Subcutaneous abdominal adipose tissue (tissue), 5 donors: ENCODE measurements at regions not wholly inside any gene's neighbourhood (a gene's known extent, or its start where the extent isn't known, plus 50 kb on each side); places are given as distances from the start of the nearest gene placed in this dataset.

Source experiments
- H3K27ac ChIP-seq: one replicate; pipeline ENCODE4 v1.7.0; 2013; ENCODE audit warnings: low read depth, mild to moderate bottlenecking, inconsistent platforms, low read length, moderate library complexity
- H3K27me3 ChIP-seq, 5 donors: one replicate each; pipeline ENCODE4 v1.7.0; 2013; ENCODE audit warnings: low read length in 5 of 5, inconsistent platforms in 1 of 5; ENCODE audit not compliant: control insufficient read depth in 5 of 5, insufficient read depth in 4 of 5
- H3K36me3 ChIP-seq, 5 donors: one replicate each; pipeline ENCODE4 v1.7.0; 2013; ENCODE audit warnings: low read length in 5 of 5; ENCODE audit not compliant: control insufficient read depth in 5 of 5, insufficient read depth in 5 of 5
- H3K4me1 ChIP-seq, 5 donors: one replicate each; pipeline ENCODE4 v1.7.0; 2013; ENCODE audit warnings: low read length in 5 of 5, mild to moderate bottlenecking in 3 of 5, moderate library complexity in 1 of 5; ENCODE audit not compliant: control insufficient read depth in 5 of 5, insufficient read depth in 5 of 5
- H3K4me3 ChIP-seq, 5 donors: one replicate each; pipeline ENCODE4 v1.7.0; 2013; ENCODE audit warnings: low read length in 5 of 5, low read depth in 1 of 5
- H3K9ac ChIP-seq, 5 donors: one replicate each; pipeline ENCODE4 v1.7.0; 2013; ENCODE audit warnings: low read length in 5 of 5, mild to moderate bottlenecking in 4 of 5, moderate library complexity in 3 of 5
- H3K9me3 ChIP-seq, 5 donors: one replicate each; pipeline ENCODE4 v1.7.0; 2013; ENCODE audit warnings: low read length in 5 of 5; ENCODE audit not compliant: control insufficient read depth in 5 of 5
- donor health status: healthy.
- donor health status: healthy.
- donor health status: healthy.
- donor health status: healthy.
- donor health status: healthy.

DNA sequence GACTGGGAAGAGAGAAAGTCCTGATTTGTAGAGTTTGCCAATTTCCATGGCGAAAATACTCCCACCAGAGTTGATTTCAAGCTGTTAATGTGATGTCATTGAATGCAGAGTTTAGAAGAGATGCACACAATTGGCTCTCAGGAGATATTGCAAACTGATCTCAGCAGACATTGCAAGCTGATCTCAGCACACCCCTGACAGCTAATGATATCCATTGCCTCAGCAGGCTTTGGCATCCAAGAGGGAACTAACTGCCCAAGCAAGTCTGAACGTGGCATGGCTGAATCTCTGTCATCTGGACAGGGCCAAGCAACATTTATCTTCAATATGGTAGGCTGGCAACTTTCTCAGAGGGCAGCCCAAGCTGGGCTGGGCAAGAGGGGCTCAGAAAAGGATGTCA, 78.4 kb upstream of the CYP1B1 start:
- H3K4me1 ChIP-seq, result peaks cover 4 to 29% (median 15%) of the 10 kb centered on the region in 5 donors
- no peak overlapping the region for H3K9ac ChIP-seq
- H3K27me3 ChIP-seq, result no peaks in the 10 kb centered on the region
- no peak overlapping the region for H3K4me3 ChIP-seq
- no peaks in the 10 kb centered on the region for H3K9me3 ChIP-seq
- H3K27ac ChIP-seq, result no peak overlapping the region
- no peaks in the 10 kb centered on the region for H3K36me3 ChIP-seq

GRCh38 chr2:38153476-38154135, 77.7 kb upstream of the CYP1B1 start:
- Histone ChIP-seq H3K36me3 (no peaks in the 10 kb centered on the region), H3K27me3 (no peaks in the 10 kb centered on the region), H3K4me1 (peaks cover 0 to 29% (median 14%) of the 10 kb centered on the region in 5 donors), H3K4me3 (no peak overlapping the region), H3K9ac (no peak overlapping the region), H3K9me3 (no peaks in the 10 kb centered on the region), H3K27ac (no peak overlapping the region)

DNA sequence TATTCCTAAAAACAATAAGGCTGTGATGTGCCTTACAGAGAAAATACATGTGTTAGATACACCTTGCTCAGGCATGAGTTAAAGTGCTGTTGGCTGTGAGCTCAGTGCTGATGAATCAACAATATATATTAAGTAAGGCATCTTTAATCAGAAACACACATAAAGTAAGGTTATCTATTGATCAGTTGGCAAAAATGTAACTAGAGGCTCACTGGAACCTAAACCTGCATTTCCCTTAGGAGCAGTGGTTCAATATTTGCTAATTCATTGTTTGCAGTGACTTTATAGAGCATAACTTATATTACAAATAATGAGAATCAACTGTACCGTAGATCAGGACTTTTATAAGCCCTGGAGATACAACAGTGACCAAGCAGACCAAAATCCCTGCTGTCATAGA, 77.0 kb upstream of the CYP1B1 start:
- Histone ChIP-seq H3K4me1 (peaks cover 0 to 27% (median 19%) of the 10 kb centered on the region in 5 donors), H3K27me3 (no peaks in the 10 kb centered on the region), H3K36me3 (no peaks in the 10 kb centered on the region), H3K27ac (no peak overlapping the region), H3K4me3 (no peak overlapping the region), H3K9me3 (no peaks in the 10 kb centered on the region), H3K9ac (no peak overlapping the region)

DNA sequence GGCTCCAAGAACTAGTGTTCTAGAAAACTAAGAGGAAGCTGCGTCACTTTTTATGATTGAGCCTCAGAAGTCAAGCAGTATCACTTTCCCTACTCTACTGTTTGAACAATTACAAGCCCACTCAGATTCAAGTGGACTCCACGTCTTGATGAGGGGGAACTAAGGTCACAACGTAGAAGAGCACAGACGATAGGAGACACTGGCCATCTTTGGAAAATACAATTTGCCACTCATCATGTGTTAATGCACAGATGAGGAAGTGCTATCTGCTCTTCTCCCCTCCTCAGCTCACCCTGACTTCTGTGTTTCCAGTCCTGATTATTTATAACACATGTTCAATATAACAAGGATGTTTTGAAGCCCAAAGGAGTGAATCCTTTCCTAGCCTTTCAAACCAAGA, 76.1 kb upstream of the CYP1B1 start:
- H3K27ac ChIP-seq, result no peak overlapping the region

DNA sequence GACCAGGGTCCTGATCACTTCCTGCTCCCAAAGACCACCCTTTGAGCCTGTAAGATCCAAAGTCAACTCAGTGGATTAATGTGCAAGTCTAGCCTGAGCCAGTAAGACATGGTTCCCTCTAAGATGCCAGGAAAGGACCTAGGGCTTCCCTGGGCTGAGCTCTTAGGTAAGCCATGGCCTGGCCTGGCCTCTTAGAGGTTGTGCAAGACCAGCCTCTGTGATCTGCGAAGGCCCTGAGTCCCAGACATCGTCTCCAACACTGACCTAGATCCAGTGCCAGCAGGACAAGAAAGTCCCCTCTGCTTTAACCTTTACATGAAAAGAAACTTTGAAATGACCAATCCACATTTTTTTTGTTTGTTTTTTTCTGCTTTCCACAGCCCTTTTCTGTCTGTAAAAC, 73.6 kb upstream of the CYP1B1 start:
- H3K36me3 ChIP-seq, result no peaks in the 10 kb centered on the region
- no peak overlapping the region for H3K9ac ChIP-seq
- H3K4me3 ChIP-seq, result no peak overlapping the region
- H3K9me3 ChIP-seq, result no peaks in the 10 kb centered on the region
- H3K4me1 ChIP-seq, result peaks cover 5 to 37% (median 26%) of the 10 kb centered on the region in 5 donors
- no peak overlapping the region for H3K27ac ChIP-seq
- H3K27me3 ChIP-seq, result no peaks in the 10 kb centered on the region

More for the DNA sequence above, 76.1 kb upstream of the CYP1B1 start:
- Histone ChIP-seq H3K36me3 (no peaks in the 10 kb centered on the region), H3K9ac (no peak overlapping the region), H3K4me1 (peaks cover 2 to 29% (median 22%) of the 10 kb centered on the region in 5 donors), H3K27me3 (no peaks in the 10 kb centered on the region), H3K9me3 (no peaks in the 10 kb centered on the region), H3K4me3 (no peak overlapping the region)

DNA sequence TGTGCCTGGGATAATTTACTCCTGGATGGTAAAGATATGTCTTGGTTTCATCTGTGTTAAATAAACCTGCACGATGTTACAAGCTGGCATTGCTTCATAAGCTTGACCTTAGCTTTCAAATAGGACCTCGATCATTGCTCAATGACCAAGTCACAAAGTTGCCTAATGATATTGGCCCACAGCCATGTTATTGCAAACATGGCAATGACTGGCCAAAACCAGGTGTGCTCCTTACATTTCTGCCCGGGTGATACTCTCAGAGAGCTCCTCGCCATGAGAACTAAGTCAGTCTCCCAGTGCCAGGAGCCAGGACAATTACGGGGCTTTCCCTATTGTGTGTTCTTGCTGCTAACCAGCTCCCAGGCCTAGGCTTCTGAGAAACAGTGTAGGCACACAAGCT, 72.5 kb upstream of the CYP1B1 start:
- no peak overlapping the region for H3K27ac ChIP-seq
- H3K4me3 ChIP-seq, result no peak overlapping the region
- H3K27me3 ChIP-seq, result no peaks in the 10 kb centered on the region
- H3K36me3 ChIP-seq, result no peaks in the 10 kb centered on the region
- H3K9ac ChIP-seq, result no peak overlapping the region
- peaks cover 5 to 32% (median 23%) of the 10 kb centered on the region in 5 donors for H3K4me1 ChIP-seq
- H3K9me3 ChIP-seq, result peaks cover 0 to 2% (median 0%) of the 10 kb centered on the region in 5 donors

- no peaks in the 10 kb centered on the region for H3K36me3 ChIP-seq
These were observed 71.6 kb upstream of the CYP1B1 start for GRCh38 chr2:38147333-38148121.

GRCh38 chr2:38146907-38147307, 71.0 kb upstream of the CYP1B1 start:
- peaks cover 0 to 2% (median 0%) of the 10 kb centered on the region in 5 donors for H3K9me3 ChIP-seq
- H3K9ac ChIP-seq, result peak overlapping the region in 1 of 5 donors; percentile 13
- peaks cover 5 to 32% (median 23%) of the 10 kb centered on the region in 5 donors for H3K4me1 ChIP-seq
- no peaks in the 10 kb centered on the region for H3K27me3 ChIP-seq
- no peak overlapping the region for H3K4me3 ChIP-seq
- no peaks in the 10 kb centered on the region for H3K36me3 ChIP-seq
- H3K27ac ChIP-seq, result peak overlapping the region; percentile 61

More at GRCh38 chr2:38147333-38148121, 71.6 kb upstream of the CYP1B1 start:
- Histone ChIP-seq H3K4me3 (no peak overlapping the region), H3K9ac (no peak overlapping the region), H3K27me3 (no peaks in the 10 kb centered on the region), H3K27ac (peak overlapping the region; percentile 61), H3K4me1 (peaks cover 5 to 32% (median 23%) of the 10 kb centered on the region in 5 donors), H3K9me3 (peaks cover 0 to 2% (median 0%) of the 10 kb centered on the region in 5 donors)

DNA sequence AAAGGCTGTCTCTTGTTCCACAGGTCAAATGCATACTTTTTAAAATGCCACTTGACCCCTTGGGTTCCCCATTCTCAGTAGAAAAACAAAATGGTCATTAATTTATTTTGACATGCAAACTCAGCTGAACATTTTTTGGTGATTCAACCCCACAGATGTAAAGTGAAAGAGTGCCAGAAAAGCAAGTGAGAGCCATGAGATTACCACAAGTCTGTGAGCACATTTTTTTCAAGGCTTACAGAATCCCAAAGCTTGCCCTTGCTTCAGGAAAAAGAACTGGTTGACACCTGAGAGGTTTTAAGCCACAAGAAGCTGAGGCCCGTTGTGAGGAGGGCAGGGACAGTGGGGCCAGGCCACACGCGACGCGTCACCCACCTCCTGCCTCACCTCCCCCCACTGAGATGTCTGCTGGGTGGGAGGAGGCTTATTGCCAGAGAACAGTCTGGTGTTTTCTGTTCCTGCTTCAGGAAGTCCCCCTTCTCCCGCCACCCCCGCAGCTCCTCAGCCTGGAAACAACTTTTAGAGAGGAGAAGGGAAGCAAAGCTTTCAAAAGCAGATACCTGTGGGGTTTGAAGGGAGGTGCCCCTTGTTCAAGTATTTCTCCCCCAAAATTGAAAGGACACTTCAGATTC, 70.4 kb upstream of the CYP1B1 start:
- Histone ChIP-seq H3K4me1 (peaks cover 5 to 32% (median 23%) of the 10 kb centered on the region in 5 donors), H3K36me3 (no peaks in the 10 kb centered on the region), H3K9ac (peak overlapping the region in 1 of 5 donors; percentile 13), H3K27me3 (no peaks in the 10 kb centered on the region), H3K9me3 (peaks cover 0 to 2% (median 0%) of the 10 kb centered on the region in 5 donors), H3K4me3 (no peak overlapping the region), H3K27ac (peak overlapping the region; percentile 61)

GRCh38 chr2:38145236-38145635, 69.3 kb upstream of the CYP1B1 start:
- H3K36me3 ChIP-seq, result no peaks in the 10 kb centered on the region
- no peaks in the 10 kb centered on the region for H3K27me3 ChIP-seq
- no peak overlapping the region for H3K27ac ChIP-seq
- H3K4me3 ChIP-seq, result no peak overlapping the region
- H3K4me1 ChIP-seq, result peaks cover 5 to 32% (median 23%) of the 10 kb centered on the region in 5 donors
- no peak overlapping the region for H3K9ac ChIP-seq
- peaks cover 0 to 2% (median 0%) of the 10 kb centered on the region in 5 donors for H3K9me3 ChIP-seq
